ENCODE measurements at regions not wholly inside any gene's neighbourhood (a gene's known extent, or its start where the extent isn't known, plus 50 kb on each side); places are given as distances from the start of the nearest gene placed in this dataset.

DNA sequence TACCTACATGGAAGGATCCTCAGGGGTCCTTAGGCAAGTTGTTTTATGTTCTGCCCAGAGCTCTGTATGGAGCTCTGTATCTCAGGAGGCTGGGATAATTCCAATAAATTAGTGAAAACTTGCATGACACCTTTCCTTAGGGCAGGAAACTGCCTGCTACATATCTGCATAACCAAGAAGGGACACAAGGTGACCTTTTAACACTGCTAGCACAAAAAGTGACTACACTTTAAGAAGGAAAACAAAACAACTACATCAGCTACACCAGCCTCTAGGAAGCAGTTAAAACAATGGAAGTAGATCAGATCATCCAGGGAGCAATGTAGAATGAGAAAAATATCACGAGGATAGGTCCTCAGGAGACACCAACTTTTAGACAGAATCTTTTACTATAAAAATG lies 93.9 kb downstream of the TNFSF18 start:
- DNase-seq (ENCODE audit: low spot score) (no peak), ATAC-seq (no peak; the same call in 1 of the 2 replicates)
- Mint-ChIP-seq H3K27me3 (ENCODE audit: low read depth) (no peaks in the 10 kb centered on the region), H3K27ac (no peak overlapping the region), H3K4me1 (peaks cover 8% of the 10 kb centered on the region), H3K36me3 (no peaks in the 10 kb centered on the region), H3K4me3 (no peak overlapping the region), H3K9me3 (0 out of 2 replicates have a peak, but pooled peaks cover 2% of the 10 kb centered on the region)
- CTCF ChIA-PET = no interaction called here
- no peak for TF ChIP-seq SP1 (CRISPR knock-in tag; conservative IDR thresholded peaks at IDR 0.05)
- TF ChIP-seq, protein P1, sequence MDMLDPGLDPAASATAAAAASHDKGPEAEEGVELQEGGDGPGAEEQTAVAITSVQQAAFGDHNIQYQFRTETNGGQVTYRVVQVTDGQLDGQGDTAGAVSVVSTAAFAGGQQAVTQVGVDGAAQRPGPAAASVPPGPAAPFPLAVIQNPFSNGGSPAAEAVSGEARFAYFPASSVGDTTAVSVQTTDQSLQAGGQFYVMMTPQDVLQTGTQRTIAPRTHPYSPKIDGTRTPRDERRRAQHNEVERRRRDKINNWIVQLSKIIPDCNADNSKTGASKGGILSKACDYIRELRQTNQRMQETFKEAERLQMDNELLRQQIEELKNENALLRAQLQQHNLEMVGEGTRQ (CRISPR knock-in tag; IDR thresholded peaks at IDR 0.05) = no peak
- TF ChIP-seq ZNF219 (CRISPR knock-in tag; IDR thresholded peaks at IDR 0.05; ENCODE audit: borderline replicate concordance) = no peak
- TF ChIP-seq ZNF671 (CRISPR knock-in tag; IDR thresholded peaks at IDR 0.05) = no peak
- no peak for TF ChIP-seq TEAD1 (CRISPR knock-in tag; IDR thresholded peaks at IDR 0.05)
- POLR2A ChIA-PET = no interaction called here

DNA sequence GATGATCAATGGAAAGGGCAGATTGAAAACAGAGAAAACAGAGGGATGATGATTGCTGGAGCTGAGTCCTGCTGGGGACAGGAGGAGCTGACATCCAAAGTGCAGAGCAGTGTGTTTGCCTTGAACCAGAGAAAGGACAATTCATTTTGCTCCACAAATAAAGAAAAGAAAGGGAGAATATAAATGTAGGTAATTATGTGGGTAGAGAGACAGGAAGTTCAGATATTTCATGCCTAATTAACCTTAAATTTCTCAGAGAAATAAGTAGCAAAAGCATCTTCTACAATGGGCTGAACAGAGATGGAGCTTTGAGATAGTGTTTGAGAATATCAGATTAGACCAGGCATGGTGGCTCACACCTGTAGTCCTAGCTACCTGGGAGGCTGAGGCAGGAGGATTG lies 93.2 kb downstream of the TNFSF18 start:
- Mint-ChIP-seq H3K36me3 (no peaks in the 10 kb centered on the region), H3K4me3 (no peak overlapping the region), H3K4me1 (peaks cover 8% of the 10 kb centered on the region), H3K27me3 (ENCODE audit: low read depth) (no peaks in the 10 kb centered on the region), H3K27ac (no peak overlapping the region), H3K9me3 (peaks cover 6% of the 10 kb centered on the region; the same call in 1 of the 2 replicates)
- DNase-seq (ENCODE audit: low spot score) = no peak
- ChIA-PET CTCF (no interaction called here), POLR2A (no interaction called here)
- TF ChIP-seq, protein P2, sequence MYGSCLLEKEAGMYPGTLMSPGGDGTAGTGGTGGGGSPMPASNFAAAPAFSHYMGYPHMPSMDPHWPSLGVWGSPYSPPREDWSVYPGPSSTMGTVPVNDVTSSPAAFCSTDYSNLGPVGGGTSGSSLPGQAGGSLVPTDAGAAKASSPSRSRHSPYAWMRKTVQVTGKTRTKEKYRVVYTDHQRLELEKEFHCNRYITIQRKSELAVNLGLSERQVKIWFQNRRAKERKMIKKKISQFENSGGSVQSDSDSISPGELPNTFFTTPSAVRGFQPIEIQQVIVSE (CRISPR knock-in tag; IDR thresholded peaks at IDR 0.05; ENCODE audit: borderline replicate concordance) = no peak
- TF ChIP-seq ZNF671 (CRISPR knock-in tag; IDR thresholded peaks at IDR 0.05) = no peak
- TF ChIP-seq GTF2I (CRISPR knock-in tag; conservative IDR thresholded peaks at IDR 0.05) = no peak
- TF ChIP-seq MXD4 (CRISPR knock-in tag; IDR thresholded peaks at IDR 0.05; ENCODE audit: borderline replicate concordance) = no peak
- TF ChIP-seq, protein P3, sequence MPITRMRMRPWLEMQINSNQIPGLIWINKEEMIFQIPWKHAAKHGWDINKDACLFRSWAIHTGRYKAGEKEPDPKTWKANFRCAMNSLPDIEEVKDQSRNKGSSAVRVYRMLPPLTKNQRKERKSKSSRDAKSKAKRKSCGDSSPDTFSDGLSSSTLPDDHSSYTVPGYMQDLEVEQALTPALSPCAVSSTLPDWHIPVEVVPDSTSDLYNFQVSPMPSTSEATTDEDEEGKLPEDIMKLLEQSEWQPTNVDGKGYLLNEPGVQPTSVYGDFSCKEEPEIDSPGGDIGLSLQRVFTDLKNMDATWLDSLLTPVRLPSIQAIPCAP (CRISPR knock-in tag; IDR thresholded peaks at IDR 0.05) = no peak
- no peak for TF ChIP-seq SMAD4 (CRISPR knock-in tag; IDR thresholded peaks at IDR 0.05)
- TF ChIP-seq ZBTB21 (CRISPR knock-in tag; IDR thresholded peaks at IDR 0.05; ENCODE audit: borderline replicate concordance) = no peak
- no peak for TF ChIP-seq ZNF416 (CRISPR knock-in tag; IDR thresholded peaks at IDR 0.05)
- no peak for TF ChIP-seq SOX15 (CRISPR knock-in tag; IDR thresholded peaks at IDR 0.05)
- TF ChIP-seq, protein P4, sequence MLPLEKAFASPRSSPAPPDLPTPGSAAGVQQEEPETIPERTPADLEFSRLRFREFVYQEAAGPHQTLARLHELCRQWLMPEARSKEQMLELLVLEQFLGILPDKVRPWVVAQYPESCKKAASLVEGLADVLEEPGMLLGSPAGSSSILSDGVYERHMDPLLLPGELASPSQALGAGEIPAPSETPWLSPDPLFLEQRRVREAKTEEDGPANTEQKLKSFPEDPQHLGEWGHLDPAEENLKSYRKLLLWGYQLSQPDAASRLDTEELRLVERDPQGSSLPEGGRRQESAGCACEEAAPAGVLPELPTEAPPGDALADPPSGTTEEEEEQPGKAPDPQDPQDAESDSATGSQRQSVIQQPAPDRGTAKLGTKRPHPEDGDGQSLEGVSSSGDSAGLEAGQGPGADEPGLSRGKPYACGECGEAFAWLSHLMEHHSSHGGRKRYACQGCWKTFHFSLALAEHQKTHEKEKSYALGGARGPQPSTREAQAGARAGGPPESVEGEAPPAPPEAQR (CRISPR knock-in tag; IDR thresholded peaks at IDR 0.05) = no peak
- no peak for TF ChIP-seq HMGA2 (CRISPR knock-in tag; IDR thresholded peaks at IDR 0.05)
- TF ChIP-seq ZNF232 (CRISPR knock-in tag; IDR thresholded peaks at IDR 0.05) = no peak
- no peak for TF ChIP-seq ZNF396 (CRISPR knock-in tag; IDR thresholded peaks at IDR 0.05; ENCODE audit: borderline replicate concordance)
- TF ChIP-seq, protein P5, sequence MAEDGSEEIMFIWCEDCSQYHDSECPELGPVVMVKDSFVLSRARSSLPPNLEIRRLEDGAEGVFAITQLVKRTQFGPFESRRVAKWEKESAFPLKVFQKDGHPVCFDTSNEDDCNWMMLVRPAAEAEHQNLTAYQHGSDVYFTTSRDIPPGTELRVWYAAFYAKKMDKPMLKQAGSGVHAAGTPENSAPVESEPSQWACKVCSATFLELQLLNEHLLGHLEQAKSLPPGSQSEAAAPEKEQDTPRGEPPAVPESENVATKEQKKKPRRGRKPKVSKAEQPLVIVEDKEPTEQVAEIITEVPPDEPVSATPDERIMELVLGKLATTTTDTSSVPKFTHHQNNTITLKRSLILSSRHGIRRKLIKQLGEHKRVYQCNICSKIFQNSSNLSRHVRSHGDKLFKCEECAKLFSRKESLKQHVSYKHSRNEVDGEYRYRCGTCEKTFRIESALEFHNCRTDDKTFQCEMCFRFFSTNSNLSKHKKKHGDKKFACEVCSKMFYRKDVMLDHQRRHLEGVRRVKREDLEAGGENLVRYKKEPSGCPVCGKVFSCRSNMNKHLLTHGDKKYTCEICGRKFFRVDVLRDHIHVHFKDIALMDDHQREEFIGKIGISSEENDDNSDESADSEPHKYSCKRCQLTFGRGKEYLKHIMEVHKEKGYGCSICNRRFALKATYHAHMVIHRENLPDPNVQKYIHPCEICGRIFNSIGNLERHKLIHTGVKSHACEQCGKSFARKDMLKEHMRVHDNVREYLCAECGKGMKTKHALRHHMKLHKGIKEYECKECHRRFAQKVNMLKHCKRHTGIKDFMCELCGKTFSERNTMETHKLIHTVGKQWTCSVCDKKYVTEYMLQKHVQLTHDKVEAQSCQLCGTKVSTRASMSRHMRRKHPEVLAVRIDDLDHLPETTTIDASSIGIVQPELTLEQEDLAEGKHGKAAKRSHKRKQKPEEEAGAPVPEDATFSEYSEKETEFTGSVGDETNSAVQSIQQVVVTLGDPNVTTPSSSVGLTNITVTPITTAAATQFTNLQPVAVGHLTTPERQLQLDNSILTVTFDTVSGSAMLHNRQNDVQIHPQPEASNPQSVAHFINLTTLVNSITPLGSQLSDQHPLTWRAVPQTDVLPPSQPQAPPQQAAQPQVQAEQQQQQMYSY (CRISPR knock-in tag; IDR thresholded peaks at IDR 0.05) = no peak
- no peak for TF ChIP-seq NFE2L1 (CRISPR knock-in tag; IDR thresholded peaks at IDR 0.05)
- TF ChIP-seq, protein P1 (CRISPR knock-in tag; IDR thresholded peaks at IDR 0.05) = no peak
- no peak for TF ChIP-seq ETV6 (CRISPR knock-in tag; IDR thresholded peaks at IDR 0.05)
- no peak for TF ChIP-seq ZNF317 (CRISPR knock-in tag; IDR thresholded peaks at IDR 0.05; ENCODE audit: borderline replicate concordance, low read depth)
- TF ChIP-seq FOXP1 (CRISPR knock-in tag; IDR thresholded peaks at IDR 0.05; ENCODE audit: borderline replicate concordance) = no peak
- no peak for TF ChIP-seq CREM (CRISPR knock-in tag; IDR thresholded peaks at IDR 0.05)
- ATAC-seq = no peak
